ENCODE measurements at regions not wholly inside any gene's neighbourhood (a gene's known extent, or its start where the extent isn't known, plus 50 kb on each side); places are given as distances from the start of the nearest gene placed in this dataset.
"Not testable (repeated sequence)": the region's sequence is repeated elsewhere in the genome, so short reads cannot be mapped to it uniquely, and the experiment has no call there.

DNA sequence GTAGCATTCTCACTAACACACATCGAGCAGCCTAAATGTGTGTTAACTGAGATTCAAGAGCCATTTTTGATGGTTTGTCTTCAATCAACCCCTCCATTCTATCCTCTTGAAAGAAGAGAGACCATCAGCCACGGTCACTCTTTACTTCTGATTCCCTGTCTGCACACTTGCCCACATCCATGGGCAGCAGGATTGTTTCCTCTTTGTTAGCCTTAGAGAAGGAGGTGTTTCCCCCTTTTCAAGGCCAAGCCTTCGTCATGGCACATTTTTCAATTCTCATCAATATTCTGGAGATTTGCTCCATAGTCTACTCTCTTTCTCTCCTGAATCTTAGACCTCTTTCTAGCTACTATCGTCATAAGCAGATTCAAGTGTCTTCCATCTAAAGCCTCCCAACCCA lies 522.4 kb upstream of the NAALADL2 start:
- DNase-seq = no peak

DNA sequence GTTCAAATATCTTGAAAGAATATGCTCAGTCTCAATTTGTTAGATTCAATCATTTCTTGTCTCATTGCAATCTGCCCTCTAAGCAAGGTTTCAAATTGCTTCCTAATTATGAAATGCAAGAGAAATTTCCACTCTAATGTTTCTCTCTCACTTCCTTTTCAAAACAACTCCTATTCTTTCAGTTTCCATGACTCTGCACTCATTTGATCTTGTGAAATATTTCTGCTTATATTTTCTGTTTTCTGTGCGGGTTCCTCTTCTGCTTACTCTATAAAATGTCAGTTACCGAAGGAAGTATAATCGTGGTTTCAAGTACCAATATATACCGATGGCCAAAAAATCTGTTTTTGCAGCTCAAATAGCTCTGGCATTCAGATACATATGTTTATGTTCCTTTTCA lies 521.9 kb upstream of the NAALADL2 start:
- DNase-seq = no peak

DNA sequence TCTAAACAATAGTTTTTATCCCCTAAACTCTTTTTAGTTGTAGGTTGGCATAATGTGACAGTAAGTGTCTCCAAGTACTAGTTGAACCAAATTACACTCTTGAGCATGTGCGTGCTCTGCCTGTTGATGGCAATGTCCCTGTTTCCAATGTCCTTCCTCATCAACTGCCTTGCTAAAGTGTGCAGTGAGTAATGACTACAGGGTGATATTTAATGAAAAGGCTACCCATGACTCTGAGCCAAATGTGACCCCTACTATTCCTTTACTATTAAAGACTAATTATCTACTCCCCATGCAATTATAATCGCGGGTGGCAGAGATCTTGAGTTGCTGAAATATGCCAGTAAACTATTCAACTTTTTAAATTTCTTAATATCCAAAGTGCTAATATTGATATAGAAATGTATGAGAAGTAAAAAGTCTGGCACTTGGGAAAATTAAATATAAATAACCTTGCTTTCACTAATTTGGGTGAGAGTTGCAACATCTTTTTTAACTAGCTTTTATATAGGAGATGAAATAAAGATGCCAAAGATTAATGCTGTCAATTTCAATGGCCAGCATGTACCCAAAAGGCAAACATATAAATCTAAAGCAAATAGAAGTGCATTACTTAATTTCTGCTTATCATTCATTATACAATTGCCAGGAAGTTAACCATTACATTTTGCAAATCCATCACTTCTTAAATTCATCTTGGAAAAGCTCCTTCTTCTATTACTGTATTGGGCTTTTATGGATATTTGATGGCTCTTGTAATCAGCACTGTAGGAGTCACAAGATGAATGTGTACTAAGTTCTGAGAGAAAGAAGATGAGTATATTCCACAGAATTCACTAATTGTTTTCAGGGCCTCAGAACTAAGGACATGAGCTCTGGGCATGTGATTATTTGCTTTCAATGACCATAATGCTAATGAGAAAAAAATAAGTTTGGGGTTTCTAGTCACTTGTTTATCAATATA lies 518.2 kb upstream of the NAALADL2 start:
- no peak for DNase-seq

DNA sequence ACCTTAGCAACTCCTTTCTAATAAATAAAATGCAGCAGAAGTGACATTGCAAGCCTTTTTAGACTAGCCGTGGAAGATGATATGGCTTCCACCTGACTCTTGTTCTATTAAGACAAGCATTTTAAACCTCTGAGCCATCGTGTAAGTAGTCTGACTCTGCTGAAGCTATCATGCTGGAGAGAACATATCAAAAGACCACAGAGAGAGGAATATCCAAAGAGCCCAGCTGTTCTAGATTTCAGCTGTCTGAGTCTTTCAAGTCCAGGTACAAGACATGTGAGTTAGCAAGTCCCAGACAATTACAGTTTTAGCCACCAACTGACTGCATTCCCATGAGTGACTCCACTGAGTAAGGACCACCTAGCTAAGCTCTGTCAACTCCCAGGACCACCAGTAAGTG lies 517.0 kb upstream of the NAALADL2 start:
- no peak for DNase-seq

DNA sequence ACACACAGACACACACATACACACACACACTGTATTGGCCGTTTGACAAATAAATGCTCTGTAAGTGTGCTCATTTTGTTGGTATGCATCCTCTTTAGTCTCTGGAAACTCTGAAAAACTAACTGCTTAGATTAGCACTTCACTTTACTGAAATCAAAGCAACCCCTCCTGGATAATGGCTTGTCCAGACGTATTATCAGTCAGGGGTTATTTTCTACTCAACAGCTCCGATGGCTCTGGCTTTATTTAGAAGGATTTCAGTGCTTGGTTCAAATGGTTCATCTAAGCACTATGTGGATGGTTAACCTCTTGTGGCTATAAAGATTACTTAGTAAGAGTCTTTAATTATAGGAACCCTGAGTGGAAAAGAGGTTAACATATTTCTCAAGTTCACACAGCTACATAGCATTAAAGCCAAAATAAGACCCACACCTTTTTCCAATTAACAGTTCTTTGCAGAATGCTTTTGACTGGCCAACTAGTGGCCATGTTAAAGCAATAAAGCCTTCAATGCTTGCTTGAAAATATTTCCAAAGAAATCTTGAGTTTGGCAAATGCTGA lies 516.1 kb upstream of the NAALADL2 start:
- no peak for DNase-seq

DNA sequence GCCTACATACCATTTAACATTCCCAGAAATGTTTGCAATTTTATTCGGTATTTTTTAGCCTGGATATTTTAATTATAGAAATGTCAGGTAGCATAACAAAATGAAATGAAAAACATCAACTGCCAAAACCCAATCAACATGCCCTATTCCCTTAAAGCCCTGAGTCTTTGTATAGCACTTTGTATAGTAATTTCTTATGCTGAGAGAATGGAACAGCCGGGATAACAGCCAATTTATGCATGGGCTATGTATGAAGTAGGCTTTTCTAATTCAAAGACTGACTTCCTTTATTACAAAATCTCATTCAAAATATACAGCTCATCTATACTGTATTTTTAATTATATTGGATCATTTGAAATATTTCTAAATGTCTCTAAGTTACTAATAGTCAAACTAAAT lies 513.0 kb upstream of the NAALADL2 start:
- no peak for DNase-seq

DNA sequence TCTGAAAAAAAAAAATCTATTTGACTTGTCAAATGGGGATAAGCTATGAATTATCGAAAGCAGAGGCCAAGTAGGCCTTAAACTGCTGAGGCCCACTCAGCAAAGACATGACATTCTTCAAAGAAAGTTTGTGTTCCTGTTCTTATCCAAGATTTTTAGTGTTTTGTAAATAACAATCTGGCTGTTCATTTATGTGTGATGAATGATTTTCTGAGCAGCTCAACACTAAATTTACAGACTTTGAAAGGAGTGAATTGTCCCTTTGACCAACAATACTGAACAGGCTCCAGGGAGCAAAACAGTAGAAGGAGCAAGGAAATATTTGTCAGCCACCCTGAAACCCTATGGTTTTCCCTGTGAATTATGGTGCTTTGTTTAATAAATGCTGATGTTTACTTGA lies 512.6 kb upstream of the NAALADL2 start:
- no peak for DNase-seq

DNA sequence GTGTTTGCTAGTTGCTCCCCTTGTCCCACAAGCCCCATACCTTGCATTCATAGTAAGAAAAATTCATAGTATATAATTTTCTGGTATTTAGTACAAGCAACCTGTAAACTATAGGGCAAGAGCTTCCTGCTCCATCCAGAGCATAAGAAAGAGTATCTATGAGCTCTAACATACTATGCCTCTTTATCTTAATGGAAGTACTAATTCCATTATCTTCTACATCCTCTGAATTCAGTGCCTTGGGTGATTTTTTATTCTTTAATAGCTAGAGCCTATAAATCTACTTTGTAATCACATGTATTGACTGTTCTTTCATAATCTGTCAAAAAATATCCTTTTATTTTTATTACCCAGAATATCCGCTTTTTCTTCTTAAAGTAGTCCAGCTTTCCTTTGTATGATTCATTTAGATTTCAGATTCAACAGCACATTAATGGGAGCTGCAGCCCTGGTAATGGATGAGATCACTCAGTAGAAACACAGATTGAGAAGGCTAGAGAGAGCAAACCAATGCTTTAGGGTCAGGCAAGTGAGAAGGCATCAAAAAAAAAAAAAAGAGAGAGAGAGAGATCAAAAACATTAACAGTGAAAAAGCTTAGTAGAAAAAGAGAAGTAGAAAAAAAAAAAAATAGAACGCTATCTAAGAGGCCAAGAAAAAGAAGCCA lies 511.5 kb upstream of the NAALADL2 start:
- no peak for DNase-seq

DNA sequence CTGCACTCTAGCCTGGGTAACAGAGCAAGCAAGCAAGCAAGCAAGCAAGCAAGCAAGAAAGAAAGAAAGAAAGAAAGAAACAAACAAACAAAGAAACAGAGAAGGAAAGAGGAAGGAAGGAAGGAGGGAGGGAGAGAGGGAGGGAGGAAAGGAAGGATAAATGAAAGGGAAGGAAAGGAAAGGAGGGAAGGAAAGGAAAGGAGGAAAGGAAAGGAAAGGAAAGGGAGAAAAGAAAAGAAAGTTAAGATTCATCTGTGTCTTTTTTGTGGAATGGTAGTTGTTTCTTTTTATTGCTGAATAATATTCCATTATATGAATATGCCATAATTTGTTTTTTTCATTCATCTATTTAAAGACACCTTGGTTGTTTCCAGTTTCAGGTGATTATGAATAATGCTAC lies 506.9 kb upstream of the NAALADL2 start:
- no peak for DNase-seq

DNA sequence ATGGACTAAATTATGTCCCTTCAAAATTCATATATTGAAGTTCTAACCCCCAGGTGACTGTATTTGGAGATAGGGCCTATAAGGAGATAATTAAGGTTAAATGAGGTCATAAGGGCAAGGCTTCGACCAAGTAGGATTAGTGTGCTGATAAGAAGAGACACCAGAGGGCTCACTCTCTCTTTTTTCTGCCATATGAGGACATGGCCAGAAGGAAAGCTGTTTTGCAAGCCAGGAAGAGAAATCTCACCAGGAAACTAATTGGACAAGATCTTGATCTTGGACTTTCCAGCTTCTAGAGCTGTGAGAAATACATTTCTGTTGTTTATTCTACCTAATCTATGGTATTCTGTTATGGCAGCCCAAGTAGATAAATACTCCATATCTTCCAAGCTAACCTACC lies 503.6 kb upstream of the NAALADL2 start:
- peak; percentile 44 for DNase-seq

DNA sequence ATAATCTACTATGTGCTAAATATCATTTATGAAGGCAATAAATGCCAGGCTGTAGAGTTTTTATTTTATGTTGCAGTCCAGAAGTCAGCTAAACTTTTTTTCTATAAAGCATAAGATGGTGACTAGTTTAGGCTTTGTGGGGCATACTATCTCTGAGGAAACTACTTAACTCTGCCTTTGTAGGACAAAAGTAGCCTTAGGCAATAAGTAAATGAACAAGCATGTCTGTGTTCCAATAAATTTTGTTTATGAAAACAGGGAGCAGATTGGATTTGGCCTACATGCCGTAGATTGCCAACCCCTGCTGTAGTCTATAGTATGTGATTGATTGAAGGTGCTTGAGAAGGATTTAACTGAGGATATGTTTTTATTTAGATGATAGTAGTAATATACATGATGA lies 502.5 kb upstream of the NAALADL2 start:
- no peak for DNase-seq

DNA sequence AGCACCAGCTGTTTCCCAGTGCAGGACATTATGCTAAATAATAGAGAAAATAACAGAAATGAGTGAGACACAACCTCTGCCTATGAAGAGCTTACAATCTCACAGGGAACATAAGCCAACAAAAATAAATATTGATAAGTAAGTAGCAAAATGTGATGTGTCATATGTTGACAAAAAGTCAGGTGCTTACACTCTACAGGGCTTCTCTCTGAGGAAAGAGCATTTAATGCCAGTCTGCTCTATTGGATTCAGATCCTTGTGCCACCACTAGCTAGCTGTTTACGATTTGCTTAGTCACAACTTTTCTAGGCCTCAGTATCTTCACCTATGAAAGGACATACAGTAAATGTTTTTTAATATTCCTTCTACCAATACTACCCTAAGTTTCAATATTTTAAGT lies 500.9 kb upstream of the NAALADL2 start:
- DNase-seq = no peak

DNA sequence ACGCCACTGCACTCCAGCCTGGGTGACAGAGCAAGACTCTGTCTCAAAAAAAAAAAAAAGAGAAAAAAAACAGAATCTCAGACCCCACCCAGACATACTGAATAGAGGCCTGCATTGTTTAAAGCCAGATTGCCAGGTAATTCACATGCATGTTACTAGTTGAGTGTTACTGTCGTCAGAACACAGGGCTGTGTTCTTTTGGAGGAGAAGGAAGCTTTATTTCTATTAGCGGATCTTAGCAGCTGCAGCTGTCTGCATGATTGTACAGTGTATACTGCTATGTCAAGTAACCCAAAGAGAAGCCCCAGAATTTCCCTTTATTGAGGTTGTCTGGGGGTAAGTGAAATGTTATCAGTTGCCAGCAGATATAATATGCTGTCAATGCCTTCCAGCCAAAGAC lies 496.6 kb upstream of the NAALADL2 start:
- no peak for DNase-seq

DNA sequence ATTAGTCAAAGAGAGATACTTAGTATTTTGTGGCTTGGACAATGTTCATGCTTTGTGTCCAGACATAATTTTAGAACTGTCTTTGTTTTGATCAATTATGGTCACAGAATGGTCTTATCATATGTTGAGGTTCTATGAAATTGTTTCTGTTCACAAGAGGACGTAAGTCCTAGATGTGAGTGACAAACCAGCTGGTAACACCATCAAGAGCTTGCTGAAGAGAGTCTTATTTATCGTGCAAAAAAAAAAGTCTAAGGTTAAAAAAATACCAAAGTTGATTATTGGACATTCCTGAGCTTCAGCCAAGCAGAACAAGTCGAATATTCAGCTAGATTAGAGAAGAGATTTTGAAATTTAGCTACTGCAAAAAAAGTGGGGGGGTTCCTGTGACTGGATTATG lies 495.9 kb upstream of the NAALADL2 start:
- DNase-seq = no peak

DNA sequence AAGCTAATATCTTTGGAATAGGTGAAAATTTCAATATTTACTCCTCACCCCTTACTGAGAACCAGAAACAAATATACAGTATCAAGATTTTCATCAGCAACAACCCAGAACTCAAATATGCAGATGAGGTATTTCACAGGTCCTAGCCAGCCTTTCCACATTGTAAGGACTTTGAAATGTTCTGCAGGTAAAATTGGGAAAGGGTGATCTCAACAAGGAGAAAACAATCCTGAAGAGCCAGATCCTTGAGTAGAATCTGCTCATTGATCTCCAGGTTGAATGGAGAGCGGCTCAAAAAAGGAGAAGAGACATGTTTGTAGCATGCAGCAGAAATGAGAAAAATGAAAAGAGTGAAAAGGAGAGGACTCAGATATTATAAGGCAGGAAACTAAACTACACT lies 493.3 kb upstream of the NAALADL2 start:
- no peak for DNase-seq

DNA sequence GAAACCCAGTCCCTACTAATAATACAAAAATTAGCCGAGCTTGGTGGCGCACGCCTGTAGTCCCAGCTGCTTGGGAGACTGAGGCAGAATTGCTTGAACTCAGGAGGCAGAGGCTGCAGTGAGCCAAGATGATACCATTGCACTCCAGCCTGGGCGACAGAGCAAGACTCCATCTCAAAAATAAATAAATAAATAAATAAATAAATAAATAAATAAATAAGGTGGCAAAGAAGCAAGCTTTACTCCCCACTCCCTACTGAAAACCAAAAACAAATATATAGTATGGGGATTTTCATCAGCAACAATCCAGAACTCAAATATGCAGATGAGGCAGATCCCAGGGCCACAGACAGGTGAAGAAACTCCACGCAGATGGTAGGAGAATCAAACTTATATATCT lies 492.2 kb upstream of the NAALADL2 start:
- not testable (repeated sequence) for DNase-seq

DNA sequence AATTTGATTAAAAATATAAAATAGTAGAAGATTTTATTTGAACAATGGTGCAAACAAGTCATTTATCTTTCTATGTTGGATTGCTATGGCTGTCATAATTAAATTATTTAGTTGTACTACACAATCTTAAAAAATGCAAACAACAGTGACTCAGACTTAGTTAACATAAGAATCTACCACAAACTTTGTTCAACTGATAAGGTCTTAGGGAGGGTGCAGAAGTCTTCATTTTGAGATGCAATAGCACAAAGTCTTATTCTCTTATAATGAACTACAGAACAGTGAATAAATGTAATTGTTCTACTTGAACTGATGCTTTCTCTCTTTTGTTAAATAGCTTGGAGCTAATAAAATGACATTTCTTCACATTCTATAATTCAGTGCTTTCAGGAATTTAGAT lies 482.8 kb upstream of the NAALADL2 start:
- no peak for DNase-seq

DNA sequence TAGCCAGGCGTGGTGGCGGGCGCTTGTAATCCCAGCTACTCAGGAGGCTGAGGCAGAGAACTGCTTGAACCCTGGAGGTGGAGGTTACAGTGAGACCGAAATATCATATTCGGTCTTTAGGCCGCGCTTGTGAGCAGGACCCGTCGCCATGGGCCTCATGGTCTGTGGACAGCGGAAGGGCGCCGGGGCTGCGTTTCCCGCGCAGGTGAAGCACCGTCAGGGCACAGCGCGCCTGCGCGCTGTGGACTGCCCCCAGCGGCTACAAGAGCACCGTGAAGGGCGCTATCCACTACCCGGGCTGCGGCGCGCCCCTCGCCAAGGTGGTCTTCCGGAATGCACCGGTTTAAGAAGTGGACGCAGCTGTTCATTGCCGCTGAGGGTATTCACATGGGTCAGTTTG lies 482.0 kb upstream of the NAALADL2 start:
- no peak for DNase-seq

DNA sequence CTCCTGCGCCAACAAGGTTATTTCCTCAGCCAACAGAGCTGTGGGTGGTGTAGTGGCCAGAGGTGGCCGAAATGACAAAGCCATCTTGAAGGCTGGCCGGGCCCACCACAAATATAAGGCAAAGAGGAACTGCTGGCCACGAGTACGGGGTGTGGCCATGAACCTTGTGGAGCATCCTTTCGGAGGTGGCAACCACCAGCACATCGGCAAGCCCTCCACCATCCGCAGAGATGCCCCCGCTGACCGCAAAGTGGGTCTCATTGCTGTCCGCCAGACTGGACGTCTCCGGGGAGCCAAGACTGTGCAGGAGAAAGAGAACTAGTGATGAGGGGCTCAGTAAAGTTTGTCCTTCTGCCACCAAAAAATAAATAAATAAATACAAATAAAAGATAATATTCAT lies 481.4 kb upstream of the NAALADL2 start:
- no peak for DNase-seq

DNA sequence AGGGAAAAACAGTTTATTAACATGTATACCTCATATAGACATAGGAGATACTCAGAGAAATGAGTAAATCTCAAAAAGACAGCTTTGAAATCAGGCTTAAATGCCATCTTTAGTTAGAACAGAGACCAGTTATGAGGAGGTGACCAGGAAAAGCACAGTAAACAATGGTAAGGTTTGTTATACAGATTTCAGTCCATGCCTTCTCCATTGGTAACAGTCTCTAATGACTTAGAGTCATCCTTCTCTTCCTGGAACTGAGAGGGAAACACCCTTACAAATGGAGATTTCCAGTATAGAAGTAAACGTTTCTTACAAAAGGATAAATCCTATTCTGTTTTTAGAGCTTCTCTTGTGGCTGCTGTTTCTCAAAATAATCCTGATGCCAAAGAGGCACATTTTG lies 476.3 kb upstream of the NAALADL2 start:
- no peak for DNase-seq

DNA sequence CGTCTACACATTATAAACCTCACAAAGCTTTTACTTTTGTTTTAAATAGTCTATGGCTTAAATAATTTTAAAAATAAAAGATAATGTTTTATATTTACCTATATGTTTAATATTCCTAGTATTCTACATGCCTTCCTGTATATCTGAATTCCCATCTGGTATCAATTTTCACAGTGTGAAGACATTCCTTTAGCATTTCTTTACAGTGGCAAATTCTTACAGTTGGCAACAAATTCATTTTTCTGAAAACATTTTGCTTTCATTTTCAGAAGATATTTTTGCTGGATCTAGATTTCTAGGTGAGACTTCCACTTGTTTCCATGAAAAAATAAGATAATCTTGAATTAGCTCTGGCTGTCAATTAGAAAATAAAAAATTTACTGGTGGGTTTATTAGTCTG lies 471.4 kb upstream of the NAALADL2 start:
- no peak for DNase-seq

DNA sequence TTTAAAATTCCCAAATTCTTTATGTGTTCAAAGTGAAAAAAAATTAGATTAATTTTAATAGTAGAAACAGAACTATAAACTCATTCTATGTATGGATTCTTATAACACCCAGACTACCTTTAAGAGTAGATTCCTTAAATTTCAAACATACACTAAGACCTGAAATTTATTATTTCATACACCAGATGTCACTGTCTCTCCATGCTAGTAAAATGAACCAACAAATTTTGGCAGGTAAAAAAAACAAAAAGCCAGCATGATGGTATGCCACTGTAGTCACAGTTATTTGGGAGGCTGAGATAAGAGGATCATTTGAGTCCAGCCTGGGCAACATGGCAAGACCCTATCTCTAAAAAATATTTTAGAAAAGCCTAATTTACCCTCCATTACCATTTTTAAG lies 461.3 kb upstream of the NAALADL2 start:
- peak; percentile 64 for DNase-seq

DNA sequence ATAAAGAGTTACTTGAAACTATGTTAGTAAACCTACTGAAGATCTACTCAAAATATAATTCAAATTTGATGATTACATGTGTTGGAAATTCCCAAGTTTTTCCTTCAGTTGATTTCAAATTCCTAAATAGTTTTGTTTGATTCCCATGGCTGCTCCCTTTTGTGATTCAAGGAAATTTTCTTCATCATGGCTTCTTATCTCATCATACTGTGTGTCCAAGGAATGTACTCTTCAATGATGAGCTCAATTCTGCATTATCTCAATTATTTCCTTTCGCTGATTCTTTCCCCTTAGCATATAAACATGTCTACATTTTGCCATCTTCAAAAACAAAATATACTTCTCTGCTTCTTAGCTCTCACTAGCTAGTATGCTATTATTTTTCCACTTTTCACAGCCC lies 460.4 kb upstream of the NAALADL2 start:
- no peak for DNase-seq

DNA sequence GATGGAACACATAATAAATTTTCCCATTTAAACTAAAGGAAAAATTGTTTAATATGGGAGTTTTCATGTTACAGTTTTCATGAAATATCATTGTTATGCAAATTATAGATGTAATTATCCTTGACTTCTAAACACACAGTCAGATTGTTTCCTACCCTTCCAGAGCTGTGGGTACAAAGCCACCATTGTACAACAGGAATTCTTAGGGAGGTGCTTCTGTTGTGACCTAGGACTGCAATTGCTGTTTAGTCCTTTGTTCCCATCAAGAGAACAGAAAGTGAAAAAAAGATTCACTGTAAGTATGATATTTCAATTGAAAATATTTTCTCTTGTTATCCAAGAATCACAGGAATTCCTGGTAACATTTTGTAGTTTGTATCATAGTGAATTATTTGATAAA lies 455.3 kb upstream of the NAALADL2 start:
- no peak for DNase-seq
